Activated naive CD4-positive, alpha-beta T cell treated with anti-CD3 and anti-CD28 coated beads for 36 hours (primary cell): ENCODE measurements at regions not wholly inside any gene's neighbourhood (a gene's known extent, or its start where the extent isn't known, plus 50 kb on each side); places are given as distances from the start of the nearest gene placed in this dataset.
"Not testable (repeated sequence)": the region's sequence is repeated elsewhere in the genome, so short reads cannot be mapped to it uniquely, and the experiment has no call there.

ENCODE experiments used
- CTCF ChIA-PET: fragments of 350-600 bp; sonication (Branson Sonifier 250); formaldehyde crosslinking; loops from one replicate; lab custom pipeline; 2021; ENCODE audit warnings: antibody characterized with exemption; lab: Charles Lee
- DNase-seq: peaks from one replicate; pipeline ENCODE4 v3.0.0-alpha.2; 2020
- H3K27ac Mint-ChIP-seq: one replicate; pipeline ENCODE4 v1.8.0; 2021; ENCODE audit warnings: mild to moderate bottlenecking, mixed read lengths
- H3K27me3 Mint-ChIP-seq: one replicate; pipeline ENCODE4 v1.8.0; 2021; ENCODE audit warnings: low read depth, mixed read lengths
- H3K36me3 Mint-ChIP-seq: one replicate; pipeline ENCODE4 v1.8.0; 2021; ENCODE audit warnings: low read depth, mixed read lengths
- H3K4me1 Mint-ChIP-seq: one replicate; pipeline ENCODE4 v1.8.0; 2021; ENCODE audit warnings: low read depth, mixed read lengths
- H3K4me3 Mint-ChIP-seq: one replicate; pipeline ENCODE4 v1.8.0; 2021; ENCODE audit warnings: mild to moderate bottlenecking, moderate library complexity, mixed read lengths
- H3K9me3 Mint-ChIP-seq: one replicate; pipeline ENCODE4 v1.8.0; 2021; ENCODE audit warnings: mixed read lengths
- intact Hi-C: fragments of 100-400 bp; cut with micrococcal nuclease; formaldehyde crosslinking; loops from one replicate; pipeline ENCODE4 v1.15.1; 2023

DNA sequence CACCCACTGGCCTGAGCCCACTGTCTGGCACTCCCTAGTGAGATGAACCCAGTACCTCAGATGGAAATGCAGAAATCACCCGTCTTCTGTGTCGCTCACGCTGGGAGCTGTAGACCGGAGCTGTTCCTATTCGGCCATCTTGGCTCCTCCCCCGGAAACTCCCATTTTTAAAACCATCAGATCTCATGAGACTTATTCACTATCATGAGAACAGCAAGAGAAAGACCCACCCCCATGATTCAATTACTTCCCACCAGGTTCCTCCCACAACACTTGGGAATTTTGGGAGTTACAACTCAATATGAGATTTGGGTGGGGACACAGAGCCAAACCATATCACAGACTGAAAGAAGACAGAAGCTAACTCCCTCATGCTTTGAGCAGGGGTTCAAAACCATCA, 134.5 kb downstream of the SLC39A8 start:
- H3K36me3 Mint-ChIP-seq, H3K27me3 Mint-ChIP-seq, H3K9me3 Mint-ChIP-seq, intact Hi-C loops, DNase-seq, H3K4me1 Mint-ChIP-seq, H3K4me3 Mint-ChIP-seq, CTCF ChIA-PET, H3K27ac Mint-ChIP-seq: not testable (repeated sequence)

GRCh38 chr4:102204634-102205033, 140.6 kb downstream of the SLC39A8 start:
- H3K9me3 Mint-ChIP-seq, DNase-seq, CTCF ChIA-PET, H3K36me3 Mint-ChIP-seq, H3K27me3 Mint-ChIP-seq, H3K4me1 Mint-ChIP-seq, H3K27ac Mint-ChIP-seq, intact Hi-C loops, H3K4me3 Mint-ChIP-seq: not testable (repeated sequence)

GRCh38 chr4:102196221-102196620, 149.1 kb downstream of the SLC39A8 start:
- Mint-ChIP-seq H3K9me3 (no peaks in the 10 kb centered on the region), H3K36me3 (no peaks in the 10 kb centered on the region), H3K27ac (no peak overlapping the region), H3K4me1 (peaks cover 16% of the 10 kb centered on the region), H3K4me3 (no peak overlapping the region), H3K27me3 (no peaks in the 10 kb centered on the region)
- DNase-seq, result no peak
- CTCF ChIA-PET, result interaction anchor here (0.5 kb wide), 1 partner anchor 747 kb away, joined by 4 read pairs; no protein-coding TSS in a partner anchor
- intact Hi-C loops, result no loop called here

DNA sequence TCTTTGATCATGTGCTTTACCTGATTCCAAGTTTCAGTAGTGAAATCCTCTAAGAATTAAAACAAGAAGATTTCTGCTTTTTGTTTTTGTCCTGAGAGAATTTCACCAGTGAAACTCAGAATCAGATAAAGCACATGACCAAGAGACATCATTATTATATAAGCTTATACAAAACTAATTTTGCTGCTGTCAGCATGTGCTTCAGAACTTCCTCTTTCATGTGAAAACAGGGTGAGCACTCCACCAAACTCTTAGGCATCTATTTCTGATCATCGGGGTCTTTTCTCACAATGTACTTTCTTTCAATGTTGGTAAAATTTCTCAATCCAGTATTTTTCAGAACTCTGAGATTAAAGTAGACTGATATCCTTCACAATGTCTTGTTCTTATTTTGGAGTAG, 152.1 kb downstream of the SLC39A8 start:
- H3K27ac Mint-ChIP-seq, result no peak overlapping the region
- H3K4me1 Mint-ChIP-seq, result peaks cover 16% of the 10 kb centered on the region
- intact Hi-C loops, result no loop called here
- H3K4me3 Mint-ChIP-seq, result no peak overlapping the region
- DNase-seq, result no peak
- no peaks in the 10 kb centered on the region for H3K36me3 Mint-ChIP-seq
- CTCF ChIA-PET, result interaction anchor here (0.6 kb wide), 1 partner anchor 238 kb away, joined by 3 read pairs; no protein-coding TSS in a partner anchor
- H3K9me3 Mint-ChIP-seq, result no peaks in the 10 kb centered on the region
- no peaks in the 10 kb centered on the region for H3K27me3 Mint-ChIP-seq

DNA sequence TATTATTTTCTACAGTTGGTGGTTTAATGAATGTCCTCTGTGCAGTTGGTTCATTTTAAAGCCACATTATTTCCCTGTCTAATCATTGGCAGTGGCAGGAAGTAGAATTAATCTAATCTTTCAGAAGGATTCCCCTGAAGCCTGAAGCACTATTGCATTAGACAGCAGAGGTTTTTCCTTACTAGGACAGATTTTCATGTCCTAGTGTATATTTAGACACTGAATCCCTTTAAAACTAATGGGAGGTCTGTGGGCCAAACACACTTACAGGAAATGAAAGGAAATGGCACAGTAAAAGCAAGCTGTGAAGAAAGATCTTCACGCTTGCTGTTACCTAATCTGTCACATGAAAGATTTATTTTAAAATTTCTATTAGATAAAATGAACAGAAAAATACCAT, 165.2 kb downstream of the SLC39A8 start:
- CTCF ChIA-PET, result no interaction called here
- no peak for DNase-seq
- intact Hi-C loops, result no loop called here

DNA sequence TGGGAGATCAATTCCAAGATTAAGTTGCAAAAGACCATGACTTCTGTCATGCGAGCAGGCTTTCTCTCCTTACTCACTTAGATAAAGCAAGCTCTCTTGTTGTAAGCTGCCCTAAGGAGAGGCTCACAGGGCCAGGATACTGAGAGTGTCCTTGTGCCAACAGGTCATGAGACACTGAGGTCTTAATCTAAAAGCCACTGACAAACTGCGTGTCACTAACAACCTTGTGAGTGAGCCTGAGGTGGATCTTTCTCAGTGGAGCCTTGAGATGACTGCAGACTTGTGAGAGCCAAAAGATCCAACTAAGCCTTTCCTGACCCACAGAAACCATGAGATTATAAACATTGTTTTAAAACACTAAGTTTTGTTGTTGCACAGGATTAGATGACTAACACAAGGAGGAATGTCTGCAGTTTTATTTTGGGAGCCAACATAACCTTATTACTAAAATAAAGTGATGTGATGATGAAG, 170.5 kb downstream of the SLC39A8 start:
- no peaks in the 10 kb centered on the region for H3K4me1 Mint-ChIP-seq
- DNase-seq, result no peak
- H3K4me3 Mint-ChIP-seq, result no peak overlapping the region
- H3K9me3 Mint-ChIP-seq, result no peaks in the 10 kb centered on the region
- intact Hi-C loops, result no loop called here
- no peaks in the 10 kb centered on the region for H3K27me3 Mint-ChIP-seq
- H3K27ac Mint-ChIP-seq, result no peak overlapping the region
- no peaks in the 10 kb centered on the region for H3K36me3 Mint-ChIP-seq
- CTCF ChIA-PET, result no interaction called here

More for the DNA sequence above, 165.2 kb downstream of the SLC39A8 start:
- no peaks in the 10 kb centered on the region for H3K27me3 Mint-ChIP-seq
- H3K9me3 Mint-ChIP-seq, result no peaks in the 10 kb centered on the region
- no peaks in the 10 kb centered on the region for H3K4me1 Mint-ChIP-seq
- H3K27ac Mint-ChIP-seq, result no peak overlapping the region
- H3K4me3 Mint-ChIP-seq, result no peak overlapping the region
- H3K36me3 Mint-ChIP-seq, result no peaks in the 10 kb centered on the region

DNA sequence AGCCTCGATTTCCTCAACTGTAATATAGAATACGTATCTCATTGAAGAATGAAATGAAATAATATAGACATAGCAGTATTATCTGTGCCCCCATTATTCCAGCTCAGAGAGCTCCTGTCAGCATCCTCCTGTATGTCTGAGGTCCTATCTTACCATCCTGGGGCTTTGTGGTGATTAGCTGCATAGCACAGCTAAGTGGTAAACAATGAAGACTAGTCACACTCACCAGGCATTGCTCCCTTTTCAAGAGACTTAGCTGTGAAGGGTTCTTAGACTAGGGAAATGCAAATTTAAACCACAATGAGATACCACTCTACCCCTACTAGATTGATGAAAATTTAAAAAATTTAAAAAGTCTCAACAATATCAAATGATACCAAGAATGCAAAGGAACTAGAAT, 172.9 kb downstream of the SLC39A8 start:
- Mint-ChIP-seq H3K36me3 (no peaks in the 10 kb centered on the region), H3K4me1 (no peaks in the 10 kb centered on the region), H3K4me3 (no peak overlapping the region), H3K9me3 (no peaks in the 10 kb centered on the region), H3K27me3 (no peaks in the 10 kb centered on the region), H3K27ac (no peak overlapping the region)
- intact Hi-C loops, result no loop called here
- CTCF ChIA-PET, result no interaction called here
- DNase-seq, result no peak

DNA sequence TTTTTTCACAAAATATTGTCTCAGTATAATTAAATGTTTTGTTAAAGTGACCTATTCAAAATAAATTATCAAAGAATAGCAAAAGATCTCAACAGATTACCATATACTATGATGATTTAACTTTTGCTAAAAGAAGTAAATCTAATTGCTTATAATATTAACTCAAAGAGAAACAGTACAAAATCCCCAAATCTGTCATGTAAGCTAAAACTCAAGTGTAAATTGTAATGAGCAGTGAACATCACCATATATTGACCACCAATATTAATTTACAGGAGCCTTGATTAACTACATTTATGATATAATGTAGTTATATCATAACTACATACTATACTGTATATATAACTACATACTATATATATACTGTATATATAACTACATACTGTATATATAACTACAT, 174.4 kb downstream of the SLC39A8 start:
- Mint-ChIP-seq H3K9me3 (no peaks in the 10 kb centered on the region), H3K27me3 (no peaks in the 10 kb centered on the region), H3K4me3 (no peak overlapping the region), H3K4me1 (no peaks in the 10 kb centered on the region), H3K27ac (no peak overlapping the region), H3K36me3 (no peaks in the 10 kb centered on the region)
- intact Hi-C loops, result no loop called here
- CTCF ChIA-PET, result no interaction called here
- no peak for DNase-seq

GRCh38 chr4:102169345-102169744, 175.9 kb downstream of the SLC39A8 start:
- Mint-ChIP-seq H3K4me1 (no peaks in the 10 kb centered on the region), H3K4me3 (no peak overlapping the region), H3K27me3 (no peaks in the 10 kb centered on the region), H3K27ac (no peak overlapping the region), H3K9me3 (no peaks in the 10 kb centered on the region), H3K36me3 (no peaks in the 10 kb centered on the region)
- CTCF ChIA-PET, result no interaction called here
- DNase-seq, result no peak
- intact Hi-C loops, result no loop called here

DNA sequence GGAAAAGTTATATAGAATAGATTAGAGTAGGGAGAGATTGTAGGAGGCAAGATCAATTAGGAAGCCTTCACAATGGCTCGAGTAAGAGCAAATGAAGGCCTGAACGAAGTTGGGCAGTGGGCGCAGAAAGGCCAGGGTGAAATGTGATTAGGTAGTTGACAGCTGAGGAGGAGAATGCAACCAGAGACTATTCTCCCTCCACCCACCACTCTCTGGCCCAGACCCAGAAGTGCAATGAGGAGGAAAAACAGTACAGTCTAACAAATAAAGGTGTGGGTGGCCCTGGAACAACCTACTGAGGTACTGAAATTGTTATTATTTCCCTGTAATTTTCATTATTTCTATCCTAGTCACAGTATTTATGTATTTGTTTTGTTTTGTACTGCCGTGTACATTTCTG, 176.7 kb downstream of the SLC39A8 start:
- no peak for DNase-seq
- Mint-ChIP-seq H3K4me1 (no peaks in the 10 kb centered on the region), H3K9me3 (no peaks in the 10 kb centered on the region), H3K27ac (no peak overlapping the region), H3K4me3 (no peak overlapping the region), H3K27me3 (no peaks in the 10 kb centered on the region), H3K36me3 (no peaks in the 10 kb centered on the region)
- CTCF ChIA-PET, result no interaction called here
- intact Hi-C loops, result no loop called here

DNA sequence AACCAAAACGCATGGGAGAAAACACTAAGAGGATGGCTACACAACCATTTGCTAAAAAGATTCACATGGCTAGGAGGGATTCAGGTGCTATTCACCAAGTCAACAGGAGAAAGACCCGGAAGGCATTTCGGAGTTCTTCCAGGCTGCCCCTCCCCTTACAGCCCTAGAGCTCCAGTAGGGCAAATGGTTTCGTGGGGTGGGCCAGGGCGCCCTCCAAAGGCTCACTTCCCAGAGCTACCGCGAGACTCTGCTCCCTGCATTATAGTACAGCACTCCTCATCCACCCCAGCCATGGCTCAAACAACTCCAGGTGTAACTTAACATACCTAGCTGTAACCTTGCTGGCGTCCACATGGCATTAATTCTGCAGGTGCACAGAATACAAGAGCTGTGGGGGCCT, 179.7 kb downstream of the SLC39A8 start:
- CTCF ChIA-PET, result no interaction called here
- intact Hi-C loops, result no loop called here
- H3K9me3 Mint-ChIP-seq, result no peaks in the 10 kb centered on the region
- no peak for DNase-seq
- H3K27ac Mint-ChIP-seq, result no peak overlapping the region
- no peak overlapping the region for H3K4me3 Mint-ChIP-seq
- no peaks in the 10 kb centered on the region for H3K36me3 Mint-ChIP-seq
- H3K4me1 Mint-ChIP-seq, result no peaks in the 10 kb centered on the region
- no peaks in the 10 kb centered on the region for H3K27me3 Mint-ChIP-seq

GRCh38 chr4:102163404-102164140, 181.7 kb downstream of the SLC39A8 start:
- no peaks in the 10 kb centered on the region for H3K4me1 Mint-ChIP-seq
- no peaks in the 10 kb centered on the region for H3K27me3 Mint-ChIP-seq
- no peaks in the 10 kb centered on the region for H3K36me3 Mint-ChIP-seq
- intact Hi-C loops, result no loop called here
- no peak overlapping the region for H3K27ac Mint-ChIP-seq
- H3K9me3 Mint-ChIP-seq, result no peaks in the 10 kb centered on the region
- DNase-seq, result no peak
- CTCF ChIA-PET, result no interaction called here
- H3K4me3 Mint-ChIP-seq, result no peak overlapping the region

GRCh38 chr4:102157984-102158383, 187.3 kb downstream of the SLC39A8 start:
- intact Hi-C loops, result no loop called here

More at GRCh38 chr4:102157984-102158383, 187.3 kb downstream of the SLC39A8 start:
- no peak overlapping the region for H3K4me3 Mint-ChIP-seq
- CTCF ChIA-PET, result no interaction called here
- no peak for DNase-seq
- no peak overlapping the region for H3K27ac Mint-ChIP-seq
- H3K36me3 Mint-ChIP-seq, result no peaks in the 10 kb centered on the region
- no peaks in the 10 kb centered on the region for H3K9me3 Mint-ChIP-seq
- no peaks in the 10 kb centered on the region for H3K27me3 Mint-ChIP-seq
- H3K4me1 Mint-ChIP-seq, result no peaks in the 10 kb centered on the region
